ENCODE measurements at regions not wholly inside any gene's neighbourhood (a gene's known extent, or its start where the extent isn't known, plus 50 kb on each side); places are given as distances from the start of the nearest gene placed in this dataset.

DNA sequence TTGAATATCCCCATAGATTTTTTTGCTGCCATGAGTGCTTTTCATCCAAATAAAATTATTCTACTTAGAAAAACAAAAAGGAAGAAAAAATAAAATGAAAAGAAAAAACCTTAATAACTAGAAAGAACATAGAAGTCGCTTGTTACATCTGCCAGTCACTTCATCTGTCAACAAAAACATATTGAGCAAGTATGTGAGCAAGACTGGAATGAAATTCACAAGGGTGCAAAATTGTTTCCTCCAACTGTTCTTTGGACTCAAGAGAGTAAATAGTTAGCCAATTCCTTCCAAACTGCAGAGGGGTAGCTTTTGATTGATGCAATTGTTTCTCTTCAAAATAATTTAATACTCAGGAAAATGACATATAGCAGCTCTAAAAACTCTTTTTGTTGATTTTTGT, 336.3 kb upstream of the CDH7 start:
- Histone ChIP-seq H3K4me1 (no peaks in the 10 kb centered on the region), H3K27me3 (no peaks in the 10 kb centered on the region), H3K27ac (no peak overlapping the region), H3K36me3 (replicated peaks in 1 of 2; ENCODE audit: insufficient read depth in 1 of 2, low read depth in 2 of 2) (no peaks in the 10 kb centered on the region), H3K4me3 (no peak overlapping the region), H3K9me3 (no peaks in the 10 kb centered on the region)
- no peak for TF ChIP-seq POLR2A (IDR thresholded peaks at IDR 0.05)
- TF ChIP-seq, protein P1, sequence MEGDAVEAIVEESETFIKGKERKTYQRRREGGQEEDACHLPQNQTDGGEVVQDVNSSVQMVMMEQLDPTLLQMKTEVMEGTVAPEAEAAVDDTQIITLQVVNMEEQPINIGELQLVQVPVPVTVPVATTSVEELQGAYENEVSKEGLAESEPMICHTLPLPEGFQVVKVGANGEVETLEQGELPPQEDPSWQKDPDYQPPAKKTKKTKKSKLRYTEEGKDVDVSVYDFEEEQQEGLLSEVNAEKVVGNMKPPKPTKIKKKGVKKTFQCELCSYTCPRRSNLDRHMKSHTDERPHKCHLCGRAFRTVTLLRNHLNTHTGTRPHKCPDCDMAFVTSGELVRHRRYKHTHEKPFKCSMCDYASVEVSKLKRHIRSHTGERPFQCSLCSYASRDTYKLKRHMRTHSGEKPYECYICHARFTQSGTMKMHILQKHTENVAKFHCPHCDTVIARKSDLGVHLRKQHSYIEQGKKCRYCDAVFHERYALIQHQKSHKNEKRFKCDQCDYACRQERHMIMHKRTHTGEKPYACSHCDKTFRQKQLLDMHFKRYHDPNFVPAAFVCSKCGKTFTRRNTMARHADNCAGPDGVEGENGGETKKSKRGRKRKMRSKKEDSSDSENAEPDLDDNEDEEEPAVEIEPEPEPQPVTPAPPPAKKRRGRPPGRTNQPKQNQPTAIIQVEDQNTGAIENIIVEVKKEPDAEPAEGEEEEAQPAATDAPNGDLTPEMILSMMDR (IDR thresholded peaks at IDR 0.05), result no peak
- 48 to 51% methylated on average over 1 of the region's 1 CpG for WGBS, 2 donors
- no peak for DNase-seq
- intact Hi-C loops (cut with DNase I), result no loop called here
- no peak for ATAC-seq

GRCh38 chr18:65411061-65411460, 339.8 kb upstream of the CDH7 start:
- Histone ChIP-seq H3K27ac (no peak overlapping the region), H3K9me3 (no peaks in the 10 kb centered on the region), H3K27me3 (no peaks in the 10 kb centered on the region), H3K4me3 (no peak overlapping the region), H3K4me1 (no peaks in the 10 kb centered on the region), H3K36me3 (replicated peaks in 1 of 2; ENCODE audit: insufficient read depth in 1 of 2, low read depth in 2 of 2) (no peaks in the 10 kb centered on the region)
- DNase-seq, result no peak
- TF ChIP-seq POLR2A (IDR thresholded peaks at IDR 0.05), result no peak
- TF ChIP-seq, protein P1 (IDR thresholded peaks at IDR 0.05), result no peak
- no peak for ATAC-seq
- intact Hi-C loops (cut with DNase I), result no loop called here
- 52 to 61% methylated on average over 1 of the region's 1 CpG for WGBS, 2 donors

DNA sequence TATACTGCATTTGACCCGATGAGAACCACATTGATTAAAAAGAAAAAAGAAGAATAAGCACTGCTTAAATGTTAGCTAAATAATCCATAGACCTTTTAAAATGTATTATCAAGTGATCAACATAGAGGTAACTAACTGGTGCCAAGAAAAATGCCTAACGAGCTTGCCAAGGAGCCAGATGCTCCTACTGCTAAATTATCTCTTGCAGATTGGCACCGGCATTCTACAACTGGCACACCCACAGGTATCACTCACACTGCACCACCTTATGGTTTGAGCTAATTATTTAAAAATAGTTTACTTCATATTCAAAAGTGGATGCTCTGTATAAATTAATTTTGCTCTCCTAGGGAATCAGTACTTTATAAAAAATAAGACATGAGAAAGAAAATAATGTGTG, 341.6 kb upstream of the CDH7 start:
- 38 to 42% methylated on average over 3 of the region's 3 CpGs for WGBS, 2 donors
- DNase-seq, result peak in 1 of 4 donors; percentile 3
- H3K27me3 ChIP-seq, result no peaks in the 10 kb centered on the region
- no peak for TF ChIP-seq POLR2A (IDR thresholded peaks at IDR 0.05)
- TF ChIP-seq, protein P1 (IDR thresholded peaks at IDR 0.05), result no peak
- no peaks in the 10 kb centered on the region for H3K4me1 ChIP-seq
- no peaks in the 10 kb centered on the region for H3K36me3 ChIP-seq (replicated peaks in 1 of 2; ENCODE audit: insufficient read depth in 1 of 2, low read depth in 2 of 2)
- no peak overlapping the region for H3K4me3 ChIP-seq
- H3K27ac ChIP-seq, result no peak overlapping the region
- no peak for ATAC-seq
- intact Hi-C loops (cut with DNase I), result no loop called here
- no peaks in the 10 kb centered on the region for H3K9me3 ChIP-seq

- TF ChIP-seq POLR2A (IDR thresholded peaks at IDR 0.05), result no peak
- TF ChIP-seq, protein P1 (IDR thresholded peaks at IDR 0.05), result no peak
- DNase-seq, result no peak
- H3K4me3 ChIP-seq, result no peak overlapping the region
- H3K27me3 ChIP-seq, result no peaks in the 10 kb centered on the region
- no peak for ATAC-seq
- H3K4me1 ChIP-seq, result no peaks in the 10 kb centered on the region
- H3K36me3 ChIP-seq (replicated peaks in 1 of 2; ENCODE audit: insufficient read depth in 1 of 2, low read depth in 2 of 2), result no peaks in the 10 kb centered on the region
- H3K9me3 ChIP-seq, result no peaks in the 10 kb centered on the region
- intact Hi-C loops (cut with DNase I), result no loop called here
- H3K27ac ChIP-seq, result no peak overlapping the region
Measured at GRCh38 chr18:65403534-65403933, 347.3 kb upstream of the CDH7 start.

DNA sequence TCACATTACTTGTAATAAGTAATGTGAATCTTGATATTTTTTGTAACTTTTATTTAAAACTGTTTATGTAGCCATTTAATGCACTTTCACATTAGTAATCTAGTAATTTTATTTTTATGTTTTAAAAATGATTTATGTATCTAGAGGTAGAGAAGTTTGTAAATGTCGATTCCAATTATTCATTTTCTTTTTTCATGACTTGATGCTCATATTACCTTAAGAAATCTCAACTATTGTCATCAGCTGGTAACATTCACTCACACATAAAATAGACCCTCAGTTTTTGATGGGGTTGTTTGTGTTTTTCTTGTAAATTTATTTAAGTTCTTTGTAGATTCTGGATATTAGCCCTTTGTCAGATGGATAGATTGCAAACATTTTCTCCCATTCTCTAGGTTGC, 351.7 kb upstream of the CDH7 start:
- H3K27ac ChIP-seq, result no peak overlapping the region
- whole genome bisulfite sequencing, 2 donors, result 69 to 88% methylated on average over 1 of the region's 1 CpG
- TF ChIP-seq, protein P1 (IDR thresholded peaks at IDR 0.05), result no peak
- TF ChIP-seq POLR2A (IDR thresholded peaks at IDR 0.05), result no peak
- no peaks in the 10 kb centered on the region for H3K9me3 ChIP-seq
- no peaks in the 10 kb centered on the region for H3K36me3 ChIP-seq (replicated peaks in 1 of 2; ENCODE audit: insufficient read depth in 1 of 2, low read depth in 2 of 2)
- intact Hi-C loops (cut with DNase I), result no loop called here
- no peak overlapping the region for H3K4me3 ChIP-seq
- no peak for DNase-seq
- H3K4me1 ChIP-seq, result no peaks in the 10 kb centered on the region
- no peaks in the 10 kb centered on the region for H3K27me3 ChIP-seq
- ATAC-seq, result no peak

Measured in body of pancreas (tissue), 4 donors.